MM.1S (cell line): ENCODE measurements at regions not wholly inside any gene's neighbourhood (a gene's known extent, or its start where the extent isn't known, plus 50 kb on each side); places are given as distances from the start of the nearest gene placed in this dataset.

Experiments used
- EZH2 ChIP-seq: fragments of 300-600 bp; sonication (generic); optimal IDR thresholded peaks from 2 replicates; pipeline ENCODE3; 2017; ENCODE audit warnings: low read depth, mild to moderate bottlenecking, antibody characterized with exemption, low read length, mixed read lengths
- TF ChIP-seq, protein P1 (sequence below): fragments of 300-600 bp; sonication (generic); IDR thresholded peaks from 2 replicates; pipeline ENCODE4 v1.5.1; 2016; ENCODE audit warnings: antibody characterized with exemption, low read length, mixed read lengths

- TF ChIP-seq, protein P1, sequence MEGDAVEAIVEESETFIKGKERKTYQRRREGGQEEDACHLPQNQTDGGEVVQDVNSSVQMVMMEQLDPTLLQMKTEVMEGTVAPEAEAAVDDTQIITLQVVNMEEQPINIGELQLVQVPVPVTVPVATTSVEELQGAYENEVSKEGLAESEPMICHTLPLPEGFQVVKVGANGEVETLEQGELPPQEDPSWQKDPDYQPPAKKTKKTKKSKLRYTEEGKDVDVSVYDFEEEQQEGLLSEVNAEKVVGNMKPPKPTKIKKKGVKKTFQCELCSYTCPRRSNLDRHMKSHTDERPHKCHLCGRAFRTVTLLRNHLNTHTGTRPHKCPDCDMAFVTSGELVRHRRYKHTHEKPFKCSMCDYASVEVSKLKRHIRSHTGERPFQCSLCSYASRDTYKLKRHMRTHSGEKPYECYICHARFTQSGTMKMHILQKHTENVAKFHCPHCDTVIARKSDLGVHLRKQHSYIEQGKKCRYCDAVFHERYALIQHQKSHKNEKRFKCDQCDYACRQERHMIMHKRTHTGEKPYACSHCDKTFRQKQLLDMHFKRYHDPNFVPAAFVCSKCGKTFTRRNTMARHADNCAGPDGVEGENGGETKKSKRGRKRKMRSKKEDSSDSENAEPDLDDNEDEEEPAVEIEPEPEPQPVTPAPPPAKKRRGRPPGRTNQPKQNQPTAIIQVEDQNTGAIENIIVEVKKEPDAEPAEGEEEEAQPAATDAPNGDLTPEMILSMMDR, result no peak
- TF ChIP-seq EZH2, result no peak
Observed at GRCh38 chr13:26897706-26898550, 137.3 kb upstream of the GPR12 start.
